ENCODE measurements at regions not wholly inside any gene's neighbourhood (a gene's known extent, or its start where the extent isn't known, plus 50 kb on each side); places are given as distances from the start of the nearest gene placed in this dataset.
A peak's percentile ranks its signal among the peaks of the same experiment; 100 is the strongest.

DNA sequence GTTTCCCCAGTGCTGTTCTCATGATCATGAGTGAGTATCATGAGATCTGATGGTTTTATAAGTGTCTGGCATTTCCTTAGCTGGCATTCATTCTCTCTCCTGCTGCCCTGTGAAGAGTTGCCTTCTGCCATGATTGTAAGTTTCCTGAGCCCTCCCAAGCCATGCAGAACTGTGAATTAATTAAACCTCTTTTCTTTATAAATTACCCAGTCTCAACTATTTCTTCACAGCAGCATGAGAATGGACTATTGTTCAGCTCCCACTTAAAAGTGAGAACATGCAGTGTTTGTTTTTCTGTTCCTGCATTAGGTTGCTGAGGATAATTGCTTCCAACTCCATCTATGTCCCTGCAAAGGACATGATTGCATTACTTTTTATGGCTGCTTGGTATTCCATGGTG is 311.7 kb upstream of the CTSO start:
- Histone ChIP-seq H3K4me3 (no peak overlapping the region), H3K9me3 (no peaks in the 10 kb centered on the region), H3K27ac (no peak overlapping the region), H3K36me3 (no peaks in the 10 kb centered on the region), H3K27me3 (ENCODE audit: low read depth) (no peaks in the 10 kb centered on the region), H3K4me1 (no peaks in the 10 kb centered on the region)
- ATAC-seq (no peak), DNase-seq (no peak)
- TF ChIP-seq, protein P1, sequence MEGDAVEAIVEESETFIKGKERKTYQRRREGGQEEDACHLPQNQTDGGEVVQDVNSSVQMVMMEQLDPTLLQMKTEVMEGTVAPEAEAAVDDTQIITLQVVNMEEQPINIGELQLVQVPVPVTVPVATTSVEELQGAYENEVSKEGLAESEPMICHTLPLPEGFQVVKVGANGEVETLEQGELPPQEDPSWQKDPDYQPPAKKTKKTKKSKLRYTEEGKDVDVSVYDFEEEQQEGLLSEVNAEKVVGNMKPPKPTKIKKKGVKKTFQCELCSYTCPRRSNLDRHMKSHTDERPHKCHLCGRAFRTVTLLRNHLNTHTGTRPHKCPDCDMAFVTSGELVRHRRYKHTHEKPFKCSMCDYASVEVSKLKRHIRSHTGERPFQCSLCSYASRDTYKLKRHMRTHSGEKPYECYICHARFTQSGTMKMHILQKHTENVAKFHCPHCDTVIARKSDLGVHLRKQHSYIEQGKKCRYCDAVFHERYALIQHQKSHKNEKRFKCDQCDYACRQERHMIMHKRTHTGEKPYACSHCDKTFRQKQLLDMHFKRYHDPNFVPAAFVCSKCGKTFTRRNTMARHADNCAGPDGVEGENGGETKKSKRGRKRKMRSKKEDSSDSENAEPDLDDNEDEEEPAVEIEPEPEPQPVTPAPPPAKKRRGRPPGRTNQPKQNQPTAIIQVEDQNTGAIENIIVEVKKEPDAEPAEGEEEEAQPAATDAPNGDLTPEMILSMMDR (IDR thresholded peaks at IDR 0.05) = no peak
- intact Hi-C loops (cut with DNase I) = no loop called here

DNA sequence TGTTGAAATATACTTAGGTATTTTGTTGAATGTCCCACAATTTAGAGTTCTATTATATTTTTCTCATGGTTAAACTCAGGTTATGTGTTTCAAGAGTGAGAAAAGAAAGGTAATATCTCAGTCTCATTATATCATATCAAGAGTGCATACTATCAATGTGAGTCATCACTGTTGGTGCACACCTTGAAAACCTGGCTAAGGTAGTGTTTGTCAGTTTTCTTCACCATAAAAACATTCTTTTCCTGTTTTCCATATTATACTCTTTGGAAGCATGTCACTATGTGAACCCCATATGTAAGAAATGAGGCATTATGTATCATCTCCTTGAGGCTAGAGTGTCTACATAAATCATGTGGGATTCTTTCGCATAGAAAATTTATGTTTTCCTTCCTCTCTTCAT is 307.6 kb upstream of the CTSO start:
- H3K36me3 ChIP-seq = no peaks in the 10 kb centered on the region
- H3K4me1 ChIP-seq = no peaks in the 10 kb centered on the region
- no peaks in the 10 kb centered on the region for H3K27me3 ChIP-seq (ENCODE audit: low read depth)
- TF ChIP-seq, protein P1 (IDR thresholded peaks at IDR 0.05) = no peak
- H3K4me3 ChIP-seq = no peak overlapping the region
- H3K27ac ChIP-seq = no peak overlapping the region
- intact Hi-C loops (cut with DNase I) = no loop called here
- DNase-seq (no peak), ATAC-seq (no peak)
- H3K9me3 ChIP-seq = no peaks in the 10 kb centered on the region

DNA sequence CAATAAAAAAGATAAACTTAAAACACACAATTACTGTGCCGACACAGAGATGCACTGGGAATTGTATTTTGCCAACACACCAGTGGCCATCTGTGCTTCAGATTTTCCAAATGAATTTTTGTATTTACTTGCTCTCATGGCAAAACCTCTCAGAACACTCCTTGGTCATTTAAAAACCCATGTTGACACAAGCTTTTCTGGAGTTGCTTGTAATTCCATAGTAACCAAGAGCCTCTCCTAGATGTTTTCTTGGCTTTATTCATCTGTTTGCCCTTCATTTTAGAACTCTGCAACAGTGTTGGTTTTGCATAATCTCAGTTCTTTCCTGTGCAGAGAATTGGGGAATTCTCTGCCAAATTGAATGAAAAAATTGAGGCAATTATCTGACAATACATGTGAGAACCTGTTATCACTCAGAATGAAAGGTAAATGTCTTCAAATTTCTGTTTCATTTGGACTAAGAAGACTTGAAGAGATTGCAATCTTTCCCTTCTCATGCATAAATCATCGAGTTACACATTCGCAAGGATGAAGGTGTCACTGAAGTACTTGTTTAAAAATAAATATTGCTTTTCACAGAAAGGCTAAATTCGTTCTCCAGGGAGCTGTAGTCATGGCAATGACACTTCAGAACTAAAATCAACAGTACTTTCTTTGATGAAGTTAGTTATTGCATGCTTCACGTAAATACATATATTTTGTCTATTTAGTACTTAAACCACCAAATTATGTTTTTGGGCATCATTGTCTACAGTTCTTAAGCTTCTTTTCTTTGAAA is 301.8 kb upstream of the CTSO start:
- Histone ChIP-seq H3K36me3 (no peaks in the 10 kb centered on the region), H3K9me3 (no peaks in the 10 kb centered on the region), H3K27me3 (ENCODE audit: low read depth) (no peaks in the 10 kb centered on the region), H3K27ac (peak overlapping the region; percentile 37), H3K4me3 (no peak overlapping the region), H3K4me1 (no peaks in the 10 kb centered on the region)
- TF ChIP-seq, protein P1 (IDR thresholded peaks at IDR 0.05) = no peak
- ATAC-seq (peak; percentile 86 to 93), DNase-seq (no peak)
- intact Hi-C loops (cut with DNase I) = no loop called here

DNA sequence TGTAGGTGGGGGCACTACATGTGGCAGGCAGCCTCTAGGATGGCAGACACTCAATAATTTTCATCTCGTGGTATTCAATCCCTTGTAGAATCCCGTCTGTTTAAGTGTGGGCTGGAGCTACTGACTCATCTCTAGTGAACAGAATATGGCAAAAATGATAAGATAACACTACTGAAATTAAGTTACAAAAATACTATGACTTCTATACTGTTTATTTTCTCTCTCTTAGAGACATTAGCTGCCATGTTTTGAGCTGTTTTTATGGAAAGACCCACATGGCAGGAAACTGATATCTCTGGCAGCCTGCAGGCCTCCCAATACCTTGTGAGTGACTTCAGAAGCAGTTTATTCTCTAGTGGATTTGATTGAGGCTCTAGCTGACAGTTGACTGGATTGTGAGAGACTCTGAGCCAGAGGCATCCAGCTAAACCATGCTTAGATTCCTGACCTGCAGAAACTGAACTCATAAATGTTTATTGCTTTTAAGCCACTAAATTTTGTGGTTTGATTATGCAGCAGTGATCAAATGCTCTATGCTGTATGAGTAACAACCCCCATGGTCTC is 298.8 kb upstream of the CTSO start:
- Histone ChIP-seq H3K36me3 (no peaks in the 10 kb centered on the region), H3K27me3 (ENCODE audit: low read depth) (no peaks in the 10 kb centered on the region), H3K4me1 (no peaks in the 10 kb centered on the region), H3K27ac (no peak overlapping the region), H3K9me3 (no peaks in the 10 kb centered on the region), H3K4me3 (no peak overlapping the region)
- intact Hi-C loops (cut with DNase I) = no loop called here
- TF ChIP-seq, protein P1 (IDR thresholded peaks at IDR 0.05) = no peak
- DNase-seq (no peak), ATAC-seq (no peak)

DNA sequence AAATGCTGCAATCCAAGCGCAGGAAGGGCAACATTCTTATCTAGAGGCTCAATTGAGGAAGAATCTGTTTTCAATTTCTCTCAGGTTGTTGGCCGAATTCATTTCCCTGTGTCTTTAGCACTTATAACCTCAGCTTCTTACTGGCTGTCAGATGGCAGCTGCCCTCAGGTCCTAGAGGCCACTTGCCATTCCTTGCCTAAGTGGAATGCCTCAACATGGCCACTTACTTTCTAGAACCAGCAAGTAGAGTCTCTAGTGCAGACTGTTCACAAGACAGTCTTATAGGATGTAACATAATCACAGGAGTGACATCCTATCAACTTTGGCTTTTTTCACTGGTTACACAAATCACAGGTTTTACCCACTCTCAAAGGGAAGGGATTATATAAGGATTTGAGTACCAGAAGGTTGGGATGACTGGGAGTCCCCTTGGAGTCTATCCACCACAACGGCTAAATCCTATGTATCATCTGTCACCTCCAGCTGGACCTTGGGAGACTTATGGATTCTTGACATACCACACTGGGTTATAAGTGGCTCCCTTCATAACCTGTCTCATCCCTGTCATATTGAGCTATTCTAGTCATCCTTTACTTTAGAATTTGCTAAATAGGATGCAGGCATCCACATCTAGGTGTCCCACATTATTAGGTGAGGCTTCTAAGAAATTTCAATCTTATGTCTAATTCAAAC is 297.9 kb upstream of the CTSO start:
- ATAC-seq (peak in 1 of 2 donors; percentile 59), DNase-seq (no peak)
- intact Hi-C loops (cut with DNase I) = no loop called here
- Histone ChIP-seq H3K27me3 (ENCODE audit: low read depth) (no peaks in the 10 kb centered on the region), H3K27ac (no peak overlapping the region), H3K9me3 (no peaks in the 10 kb centered on the region), H3K4me3 (no peak overlapping the region), H3K4me1 (no peaks in the 10 kb centered on the region), H3K36me3 (no peaks in the 10 kb centered on the region)
- TF ChIP-seq, protein P1 (IDR thresholded peaks at IDR 0.05) = no peak
